ENCODE measurements at regions not wholly inside any gene's neighbourhood (a gene's known extent, or its start where the extent isn't known, plus 50 kb on each side); places are given as distances from the start of the nearest gene placed in this dataset.

GRCh38 chr4:175435381-175435783 lies 376.7 kb downstream of the GPM6A start:
- DNase-seq (ENCODE audit: low read depth), result peak; percentile 81

- no peak for DNase-seq (ENCODE audit: low read depth)
Observed at GRCh38 chr4:175436196-175436595, 375.9 kb downstream of the GPM6A start.

GRCh38 chr4:175440786-175441185 lies 371.3 kb downstream of the GPM6A start:
- no peak for DNase-seq (ENCODE audit: low read depth)

GRCh38 chr4:175441256-175441655 lies 370.8 kb downstream of the GPM6A start:
- DNase-seq (ENCODE audit: low read depth), result no peak

GRCh38 chr4:175443547-175443946 lies 368.5 kb downstream of the GPM6A start:
- DNase-seq (ENCODE audit: low read depth), result no peak

- DNase-seq (ENCODE audit: low read depth), result no peak
Observed at GRCh38 chr4:175444512-175444911, 367.6 kb downstream of the GPM6A start.

GRCh38 chr4:175447016-175447415 lies 365.0 kb downstream of the GPM6A start:
- no peak for DNase-seq (ENCODE audit: low read depth)

- DNase-seq (ENCODE audit: low read depth), result no peak
Observed at GRCh38 chr4:175450446-175450845, 361.6 kb downstream of the GPM6A start.

GRCh38 chr4:175451238-175451965 lies 360.7 kb downstream of the GPM6A start:
- no peak for DNase-seq (ENCODE audit: low read depth)

GRCh38 chr4:175453456-175453855 lies 358.6 kb downstream of the GPM6A start:
- no peak for DNase-seq (ENCODE audit: low read depth)

- DNase-seq (ENCODE audit: low read depth), result no peak
Observed at GRCh38 chr4:175456131-175456530, 355.9 kb downstream of the GPM6A start.

- DNase-seq (ENCODE audit: low read depth), result no peak
Observed at GRCh38 chr4:175457956-175458355, 354.1 kb downstream of the GPM6A start.

- DNase-seq (ENCODE audit: low read depth), result peak; percentile 6
Observed at GRCh38 chr4:175459571-175459970, 352.5 kb downstream of the GPM6A start.

- DNase-seq (ENCODE audit: low read depth), result no peak
Observed at GRCh38 chr4:175460414-175460813, 351.6 kb downstream of the GPM6A start.

GRCh38 chr4:175469514-175469913 lies 342.6 kb downstream of the GPM6A start:
- DNase-seq (ENCODE audit: low read depth), result no peak

- DNase-seq (ENCODE audit: low read depth), result no peak
Observed at GRCh38 chr4:175470131-175470530, 341.9 kb downstream of the GPM6A start.

GRCh38 chr4:175480404-175480803 lies 331.7 kb downstream of the GPM6A start:
- DNase-seq (ENCODE audit: low read depth), result no peak

GRCh38 chr4:175499735-175500352 lies 312.2 kb downstream of the GPM6A start:
- DNase-seq (ENCODE audit: low read depth), result no peak

GRCh38 chr4:175504318-175504717 lies 307.7 kb downstream of the GPM6A start:
- peak; percentile 32 for DNase-seq (ENCODE audit: low read depth)

- DNase-seq (ENCODE audit: low read depth), result no peak
Observed at GRCh38 chr4:175509320-175509719, 302.7 kb downstream of the GPM6A start.

- DNase-seq (ENCODE audit: low read depth), result no peak
Observed at GRCh38 chr4:175511861-175512260, 300.2 kb downstream of the GPM6A start.

GRCh38 chr4:175514174-175514573 lies 297.9 kb downstream of the GPM6A start:
- DNase-seq (ENCODE audit: low read depth), result no peak

GRCh38 chr4:175530655-175531054 lies 281.4 kb downstream of the GPM6A start:
- no peak for DNase-seq (ENCODE audit: low read depth)

Measured in myocyte (in vitro differentiated cells).